ENCODE measurements at regions not wholly inside any gene's neighbourhood (a gene's known extent, or its start where the extent isn't known, plus 50 kb on each side); places are given as distances from the start of the nearest gene placed in this dataset.

DNA sequence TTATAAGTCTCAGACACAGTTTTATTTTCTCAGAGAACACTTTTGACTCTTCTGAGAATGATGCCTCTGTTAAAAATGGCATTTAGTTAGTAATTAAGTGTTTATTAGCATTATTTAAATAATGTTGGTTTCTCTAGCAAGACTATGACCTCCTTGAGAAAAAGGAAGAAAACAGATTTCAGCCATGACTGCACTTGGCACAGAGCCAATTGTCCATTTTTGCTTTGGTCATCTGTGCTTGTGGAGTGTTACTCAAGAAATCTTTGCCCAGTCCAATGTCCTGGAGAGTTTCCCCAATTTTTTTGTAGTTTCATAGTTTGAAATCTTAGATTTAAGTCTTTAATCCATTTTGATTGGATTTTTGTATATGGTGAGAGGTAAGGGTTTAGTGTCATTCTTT lies 1229.4 kb upstream of the FAM98A start:
- TF ChIP-seq, protein P1, sequence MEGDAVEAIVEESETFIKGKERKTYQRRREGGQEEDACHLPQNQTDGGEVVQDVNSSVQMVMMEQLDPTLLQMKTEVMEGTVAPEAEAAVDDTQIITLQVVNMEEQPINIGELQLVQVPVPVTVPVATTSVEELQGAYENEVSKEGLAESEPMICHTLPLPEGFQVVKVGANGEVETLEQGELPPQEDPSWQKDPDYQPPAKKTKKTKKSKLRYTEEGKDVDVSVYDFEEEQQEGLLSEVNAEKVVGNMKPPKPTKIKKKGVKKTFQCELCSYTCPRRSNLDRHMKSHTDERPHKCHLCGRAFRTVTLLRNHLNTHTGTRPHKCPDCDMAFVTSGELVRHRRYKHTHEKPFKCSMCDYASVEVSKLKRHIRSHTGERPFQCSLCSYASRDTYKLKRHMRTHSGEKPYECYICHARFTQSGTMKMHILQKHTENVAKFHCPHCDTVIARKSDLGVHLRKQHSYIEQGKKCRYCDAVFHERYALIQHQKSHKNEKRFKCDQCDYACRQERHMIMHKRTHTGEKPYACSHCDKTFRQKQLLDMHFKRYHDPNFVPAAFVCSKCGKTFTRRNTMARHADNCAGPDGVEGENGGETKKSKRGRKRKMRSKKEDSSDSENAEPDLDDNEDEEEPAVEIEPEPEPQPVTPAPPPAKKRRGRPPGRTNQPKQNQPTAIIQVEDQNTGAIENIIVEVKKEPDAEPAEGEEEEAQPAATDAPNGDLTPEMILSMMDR (IDR thresholded peaks at IDR 0.05) = no peak
- TF ChIP-seq POLR2A (IDR thresholded peaks at IDR 0.05) = no peak

Data from prostate gland (tissue), 2 donors.